Immature natural killer cell (primary cell): ENCODE measurements at regions not wholly inside any gene's neighbourhood (a gene's known extent, or its start where the extent isn't known, plus 50 kb on each side); places are given as distances from the start of the nearest gene placed in this dataset.

ENCODE experiments used
- DNase-seq, 3 donors: peaks; one replicate each; pipeline ENCODE4 v3.0.0; 2022; ENCODE audit warnings: mixed read lengths in 1 of 3
- H3K27ac Mint-ChIP-seq, 6 donors: one replicate each; pipeline ENCODE4 v1.8.0; 2020; ENCODE audit warnings: mixed read lengths in 6 of 6, mild to moderate bottlenecking in 5 of 6, inconsistent platforms in 4 of 6, moderate library complexity in 3 of 6
- H3K27me3 Mint-ChIP-seq, 3 donors: one replicate each; pipeline ENCODE4 v1.8.0; 2020 to 2021; ENCODE audit warnings: low read depth in 3 of 3, mild to moderate bottlenecking in 3 of 3, mixed read lengths in 3 of 3, moderate library complexity in 3 of 3, inconsistent platforms in 1 of 3
- H3K36me3 Mint-ChIP-seq, 3 donors: one replicate each; pipeline ENCODE4 v1.8.0; 2020; ENCODE audit warnings: mixed read lengths in 3 of 3, inconsistent platforms in 2 of 3, mild to moderate bottlenecking in 2 of 3
- H3K4me1 Mint-ChIP-seq, 2 donors: one replicate each; pipeline ENCODE4 v1.8.0; 2020; ENCODE audit warnings: inconsistent platforms in 2 of 2, mild to moderate bottlenecking in 2 of 2, mixed read lengths in 2 of 2, moderate library complexity in 1 of 2
- H3K4me3 Mint-ChIP-seq, 5 donors: one replicate each; pipeline ENCODE4 v1.8.0; 2020; ENCODE audit warnings: mild to moderate bottlenecking in 5 of 5, mixed read lengths in 5 of 5, inconsistent platforms in 3 of 5, moderate library complexity in 3 of 5
- H3K9me3 Mint-ChIP-seq, 6 donors: one replicate each; pipeline ENCODE4 v1.8.0; 2020; ENCODE audit warnings: mild to moderate bottlenecking in 6 of 6, mixed read lengths in 6 of 6, inconsistent platforms in 4 of 6, moderate library complexity in 3 of 6

DNA sequence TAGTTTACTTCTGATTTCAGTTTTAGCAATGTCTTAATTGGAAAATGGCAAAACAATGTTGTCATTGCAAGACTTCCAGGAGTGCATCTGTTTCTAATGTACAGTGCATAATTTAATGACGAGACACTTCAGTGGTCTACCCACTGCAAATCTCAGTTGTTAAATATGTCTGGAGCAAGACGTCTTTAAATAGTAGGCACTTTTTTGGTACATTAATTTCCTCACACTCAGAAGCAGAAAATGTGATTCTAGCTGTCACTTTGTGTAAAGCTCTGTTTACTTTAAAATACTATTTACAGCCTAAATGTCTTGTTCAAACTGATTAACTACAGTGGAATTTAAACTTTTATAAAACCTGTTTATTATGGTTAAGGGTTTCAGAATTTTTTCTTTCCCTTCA lies 815.5 kb downstream of the TLE1 start:
- Mint-ChIP-seq H3K9me3 (peaks cover 6 to 21% (median 9%) of the 10 kb centered on the region in 6 donors), H3K27me3 (peaks cover 0 to 2% (median 0%) of the 10 kb centered on the region in 3 donors), H3K4me3 (no peak overlapping the region), H3K4me1 (no peaks in the 10 kb centered on the region), H3K27ac (no peak overlapping the region), H3K36me3 (no peaks in the 10 kb centered on the region)
- no peak for DNase-seq

DNA sequence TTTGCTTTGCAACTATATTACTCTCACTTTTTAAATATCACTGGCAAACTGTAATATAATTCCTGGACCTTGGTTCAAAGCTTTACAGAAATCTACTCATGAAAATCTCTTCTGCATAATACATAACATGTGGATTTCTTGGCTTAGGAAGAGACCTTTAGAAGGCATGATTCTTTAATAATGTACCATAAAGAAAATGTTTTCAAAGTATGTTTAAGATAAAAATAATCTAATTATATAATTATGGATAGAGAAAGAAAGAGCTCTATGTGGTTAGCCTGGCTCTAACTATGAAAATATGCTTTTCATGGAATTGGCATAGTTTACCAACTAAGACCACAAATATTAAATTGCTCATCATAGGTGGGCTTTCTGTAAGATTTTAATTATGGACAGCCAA lies 817.8 kb downstream of the TLE1 start:
- Mint-ChIP-seq H3K9me3 (peaks cover 6 to 30% (median 15%) of the 10 kb centered on the region in 6 donors), H3K4me3 (no peak overlapping the region), H3K4me1 (no peaks in the 10 kb centered on the region), H3K36me3 (no peaks in the 10 kb centered on the region), H3K27ac (no peak overlapping the region), H3K27me3 (peaks cover 0 to 2% (median 0%) of the 10 kb centered on the region in 3 donors)
- DNase-seq = no peak

DNA sequence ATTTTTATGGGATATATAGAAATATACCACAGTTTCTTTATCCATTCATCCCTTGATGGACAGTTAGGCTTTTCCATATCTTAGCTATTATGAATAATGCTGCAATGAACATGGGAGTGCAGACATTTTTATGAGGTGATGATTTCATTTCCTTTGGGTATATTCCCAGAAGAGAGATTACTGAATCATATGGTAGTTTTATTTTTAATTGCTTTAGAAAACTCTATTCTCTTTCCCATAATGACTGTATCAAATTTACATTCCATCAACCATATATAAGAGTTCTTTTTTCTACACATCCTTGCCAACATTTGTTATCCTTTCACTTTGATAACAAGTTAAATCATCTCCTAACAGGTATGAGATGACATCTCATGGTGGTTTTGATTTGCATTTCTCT lies 821.6 kb downstream of the TLE1 start:
- H3K9me3 Mint-ChIP-seq = peaks cover 6 to 35% (median 19%) of the 10 kb centered on the region in 6 donors

DNA sequence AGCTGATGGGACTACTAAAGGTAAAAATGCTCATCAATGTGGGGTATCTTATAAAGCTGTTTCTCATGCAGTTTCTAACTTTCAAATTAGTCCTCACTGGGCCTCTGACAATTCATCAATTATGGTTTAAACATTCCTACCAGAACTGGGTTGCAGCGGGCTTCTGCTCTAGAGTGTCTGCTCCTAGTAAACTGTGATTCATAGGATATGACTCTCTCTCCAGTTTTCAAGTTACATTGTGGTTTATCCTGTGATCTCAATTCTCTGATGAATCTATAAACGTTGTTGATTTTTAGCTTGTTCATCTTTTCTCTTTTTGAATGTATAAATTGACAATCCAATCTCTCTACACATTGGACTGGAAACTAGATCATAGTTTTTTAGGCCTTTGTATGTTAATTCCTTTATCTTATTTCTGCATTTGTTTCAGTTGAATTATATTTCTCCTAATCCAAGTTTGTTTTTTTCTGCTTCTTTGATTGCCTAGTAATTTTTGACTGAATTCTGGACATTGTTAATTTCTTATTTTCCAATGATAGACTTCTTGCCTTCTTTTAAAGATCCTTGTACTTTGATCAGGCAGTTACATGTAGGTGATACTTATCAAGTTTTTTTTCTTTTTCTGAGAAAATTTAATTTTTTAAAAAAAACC lies 822.6 kb downstream of the TLE1 start:
- Mint-ChIP-seq H3K4me1 (no peaks in the 10 kb centered on the region), H3K36me3 (peaks cover 0 to 4% (median 0%) of the 10 kb centered on the region in 3 donors), H3K27me3 (peaks cover 0 to 4% (median 0%) of the 10 kb centered on the region in 3 donors), H3K27ac (no peak overlapping the region), H3K4me3 (no peak overlapping the region), H3K9me3 (peaks cover 6 to 35% (median 20%) of the 10 kb centered on the region in 6 donors)
- no peak for DNase-seq

More for the DNA sequence above, 821.6 kb downstream of the TLE1 start:
- no peaks in the 10 kb centered on the region for H3K4me1 Mint-ChIP-seq
- no peak for DNase-seq
- no peak overlapping the region for H3K4me3 Mint-ChIP-seq
- H3K27me3 Mint-ChIP-seq = peaks cover 0 to 4% (median 0%) of the 10 kb centered on the region in 3 donors
- H3K36me3 Mint-ChIP-seq = peaks cover 0 to 4% (median 0%) of the 10 kb centered on the region in 3 donors
- no peak overlapping the region for H3K27ac Mint-ChIP-seq

DNA sequence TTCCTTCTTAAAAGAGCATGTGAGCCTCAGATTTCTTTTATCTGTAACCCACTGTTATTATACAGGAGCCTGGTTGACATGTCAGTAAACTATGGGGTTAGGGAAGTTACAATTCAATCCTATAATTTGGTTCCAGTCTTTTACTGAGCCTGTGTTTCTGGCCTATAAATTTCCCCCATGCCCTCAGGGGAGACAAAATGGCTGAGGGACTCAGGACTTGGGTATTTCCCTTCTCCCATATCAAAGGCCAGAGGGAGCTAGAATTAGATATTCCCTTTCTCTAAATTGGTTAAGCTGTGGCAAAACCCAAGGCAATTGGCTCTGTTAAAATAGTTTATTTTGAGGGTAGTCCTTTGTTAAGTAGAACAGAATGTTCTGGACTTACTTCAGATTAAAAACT lies 823.2 kb downstream of the TLE1 start:
- H3K27me3 Mint-ChIP-seq = peaks cover 0 to 4% (median 0%) of the 10 kb centered on the region in 3 donors
- H3K27ac Mint-ChIP-seq = no peak overlapping the region
- H3K36me3 Mint-ChIP-seq = peaks cover 0 to 4% (median 0%) of the 10 kb centered on the region in 3 donors
- H3K4me1 Mint-ChIP-seq = no peaks in the 10 kb centered on the region
- no peak overlapping the region for H3K4me3 Mint-ChIP-seq
- H3K9me3 Mint-ChIP-seq = peaks cover 6 to 35% (median 18%) of the 10 kb centered on the region in 6 donors
- DNase-seq = no peak

DNA sequence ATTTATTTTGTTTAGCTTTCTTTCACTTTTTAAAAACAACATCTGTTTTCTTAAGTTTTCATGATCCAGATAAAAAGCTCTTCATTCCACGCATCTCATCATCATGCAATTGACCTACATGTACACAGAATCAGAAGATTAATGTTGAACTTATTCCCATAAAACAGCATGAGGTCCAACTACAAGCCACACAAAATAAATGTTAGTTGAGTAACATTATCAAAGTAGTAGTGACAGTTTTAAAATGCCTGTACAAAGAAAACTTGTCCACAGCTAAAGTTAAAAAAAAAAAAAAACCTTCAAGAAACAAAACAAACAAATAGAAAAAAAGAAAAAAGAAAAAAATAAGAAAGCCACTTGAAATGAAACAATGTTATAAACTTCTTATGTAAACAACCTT lies 846.3 kb downstream of the TLE1 start:
- Mint-ChIP-seq H3K27me3 (no peaks in the 10 kb centered on the region), H3K4me1 (no peaks in the 10 kb centered on the region), H3K27ac (no peak overlapping the region), H3K9me3 (peaks cover 4 to 48% (median 16%) of the 10 kb centered on the region in 6 donors), H3K36me3 (no peaks in the 10 kb centered on the region), H3K4me3 (no peak overlapping the region)
- no peak for DNase-seq

DNA sequence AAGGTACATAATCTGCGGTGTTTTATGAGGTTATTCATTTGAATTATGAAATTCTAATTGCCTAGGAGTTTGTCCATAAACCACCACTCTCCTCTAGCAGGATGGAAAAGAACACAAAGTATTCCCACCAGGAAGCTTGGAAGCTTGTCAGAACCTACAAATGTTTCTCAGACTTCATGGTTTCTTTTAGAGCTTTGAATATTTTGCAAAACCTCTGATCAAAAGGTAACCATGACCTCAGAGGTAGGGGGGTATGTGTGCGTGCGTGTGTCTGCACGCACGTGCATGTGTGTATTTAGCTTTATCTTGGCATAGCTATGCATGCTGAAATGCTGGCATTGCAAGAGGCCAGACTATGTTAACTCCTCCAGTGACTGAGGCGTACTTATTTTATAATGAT lies 847.0 kb downstream of the TLE1 start:
- no peak overlapping the region for H3K4me3 Mint-ChIP-seq

DNA sequence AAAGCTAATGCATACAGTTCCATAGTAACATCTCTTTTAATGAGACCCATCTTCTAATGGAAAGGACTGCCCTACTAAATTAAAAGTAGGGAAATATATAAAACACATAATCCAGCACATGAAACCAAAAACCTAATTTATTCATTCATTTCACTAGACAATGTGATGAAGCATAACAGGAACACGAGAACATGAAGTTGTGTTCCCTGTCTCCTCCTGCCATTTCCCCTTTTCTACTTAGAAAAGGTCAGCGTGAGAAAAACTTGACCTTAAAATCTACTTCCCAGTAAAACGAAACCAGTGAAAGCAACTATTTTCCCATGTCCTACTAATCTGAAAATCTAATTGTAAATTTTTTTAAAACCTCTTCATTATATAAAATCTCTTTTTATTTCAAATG lies 847.5 kb downstream of the TLE1 start:
- Mint-ChIP-seq H3K9me3 (peaks cover 4 to 40% (median 16%) of the 10 kb centered on the region in 6 donors), H3K27me3 (no peaks in the 10 kb centered on the region), H3K4me1 (no peaks in the 10 kb centered on the region), H3K4me3 (no peak overlapping the region), H3K27ac (no peak overlapping the region), H3K36me3 (no peaks in the 10 kb centered on the region)
- no peak for DNase-seq

More for the DNA sequence above, 847.0 kb downstream of the TLE1 start:
- Mint-ChIP-seq H3K4me1 (no peaks in the 10 kb centered on the region), H3K9me3 (peaks cover 4 to 43% (median 16%) of the 10 kb centered on the region in 6 donors), H3K36me3 (no peaks in the 10 kb centered on the region), H3K27me3 (no peaks in the 10 kb centered on the region), H3K27ac (no peak overlapping the region)
- no peak for DNase-seq

DNA sequence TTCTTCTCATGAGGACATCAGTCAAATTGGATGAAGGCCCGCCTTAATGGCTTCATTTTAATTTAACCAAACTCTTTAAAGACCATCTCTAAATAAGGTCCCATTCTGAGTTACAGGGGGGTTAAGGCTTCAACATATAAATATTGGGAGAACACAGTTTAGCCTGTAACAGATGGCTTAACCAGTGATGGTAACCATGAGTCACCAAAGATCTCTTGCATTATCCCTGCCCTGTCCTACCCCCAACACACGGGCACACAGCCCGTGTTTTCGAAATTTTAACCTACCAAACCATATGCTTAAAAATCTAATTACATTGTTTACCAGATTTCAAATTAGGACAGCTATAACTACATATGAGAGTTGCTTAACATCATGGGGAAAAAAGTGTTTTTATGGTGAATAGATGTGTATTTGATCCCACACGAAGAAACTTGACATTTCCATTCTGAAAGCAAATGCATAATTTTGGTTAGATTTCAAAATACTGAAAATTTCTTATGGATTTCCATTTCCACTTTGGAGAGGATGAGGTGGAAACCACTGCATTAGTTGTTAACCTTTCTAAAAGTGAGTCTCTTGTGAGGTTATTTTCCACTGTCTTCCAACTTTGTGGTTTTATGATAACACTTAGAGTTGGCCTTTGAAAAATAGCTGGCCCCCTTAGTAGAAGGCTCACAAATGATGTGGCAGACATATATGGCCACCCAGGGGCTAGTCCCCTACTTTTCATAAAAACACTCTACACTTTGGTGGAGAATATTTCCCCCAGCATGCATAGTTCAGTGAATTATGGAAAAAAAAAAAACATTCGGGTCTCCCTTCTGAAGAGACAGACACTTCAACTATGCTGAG lies 849.3 kb downstream of the TLE1 start:
- H3K4me3 Mint-ChIP-seq = no peak overlapping the region
- H3K27me3 Mint-ChIP-seq = no peaks in the 10 kb centered on the region
- no peaks in the 10 kb centered on the region for H3K4me1 Mint-ChIP-seq
- no peak overlapping the region for H3K27ac Mint-ChIP-seq
- no peak for DNase-seq
- H3K36me3 Mint-ChIP-seq = peaks cover 0 to 2% (median 0%) of the 10 kb centered on the region in 3 donors
- peaks cover 6 to 27% (median 12%) of the 10 kb centered on the region in 6 donors for H3K9me3 Mint-ChIP-seq

DNA sequence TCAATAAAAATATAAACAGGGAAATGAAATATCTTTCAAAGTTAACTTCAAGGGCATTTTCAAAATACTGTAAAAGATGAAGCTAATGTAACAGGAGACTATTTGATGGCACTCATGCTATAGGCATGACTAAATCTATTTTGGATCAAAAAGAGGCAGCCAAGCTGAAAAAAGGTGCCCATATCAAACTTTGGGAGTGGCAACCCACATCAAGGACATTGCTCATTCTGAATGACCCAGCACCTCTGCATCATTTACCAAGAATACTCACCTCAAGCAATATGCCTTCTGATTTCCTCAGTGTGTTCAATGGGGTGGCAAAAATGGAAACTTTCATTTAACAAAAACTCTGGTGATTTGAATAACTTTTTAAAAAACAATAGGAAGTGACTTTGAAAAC lies 853.3 kb downstream of the TLE1 start:
- H3K27ac Mint-ChIP-seq = no peak overlapping the region
- peaks cover 9 to 46% (median 18%) of the 10 kb centered on the region in 6 donors for H3K9me3 Mint-ChIP-seq
- peaks cover 0 to 2% (median 0%) of the 10 kb centered on the region in 3 donors for H3K27me3 Mint-ChIP-seq
- no peak for DNase-seq
- no peak overlapping the region for H3K4me3 Mint-ChIP-seq
- peaks cover 0 to 5% (median 0%) of the 10 kb centered on the region in 3 donors for H3K36me3 Mint-ChIP-seq
- H3K4me1 Mint-ChIP-seq = no peaks in the 10 kb centered on the region

DNA sequence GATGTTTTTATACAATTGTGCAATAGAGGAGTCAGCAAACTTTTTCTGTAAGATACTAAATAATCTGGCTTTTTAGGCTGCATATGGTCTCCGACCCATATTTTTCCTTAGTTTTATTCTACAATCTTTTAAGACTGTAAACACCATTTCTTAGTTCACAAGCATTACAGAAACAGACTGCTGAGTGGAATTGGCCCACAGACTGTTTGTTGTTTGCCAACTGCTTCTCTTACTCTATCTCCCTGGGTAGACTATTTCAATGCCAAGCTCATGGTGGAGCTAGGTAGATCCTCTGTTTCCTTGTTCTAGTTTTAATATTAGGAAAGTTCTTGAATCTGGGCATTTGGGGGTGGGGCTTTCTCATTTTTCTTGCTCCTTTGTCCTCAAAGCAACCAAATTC lies 857.6 kb downstream of the TLE1 start:
- H3K4me3 Mint-ChIP-seq = no peak overlapping the region

DNA sequence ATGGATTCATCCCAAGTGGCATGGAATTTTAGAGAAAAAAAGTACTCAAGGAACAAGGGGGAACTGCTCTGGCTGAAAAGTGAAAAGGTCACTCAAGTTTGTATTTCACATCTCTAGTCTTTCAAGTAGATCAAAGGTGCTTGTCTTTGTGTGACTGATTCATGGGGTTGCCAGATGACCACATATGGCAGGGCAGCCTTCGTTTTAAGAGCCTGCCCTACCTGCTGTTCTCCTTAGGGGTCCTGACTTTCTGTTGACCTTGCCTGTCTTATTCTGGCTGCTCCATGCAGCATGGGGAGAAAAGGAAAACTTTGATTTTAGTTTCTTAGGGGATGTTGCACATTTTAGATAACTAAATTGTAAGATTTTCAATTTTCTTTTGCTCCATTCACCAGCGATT lies 877.7 kb downstream of the TLE1 start:
- DNase-seq = no peak
- H3K27me3 Mint-ChIP-seq = no peaks in the 10 kb centered on the region
- no peaks in the 10 kb centered on the region for H3K36me3 Mint-ChIP-seq
- no peak overlapping the region for H3K27ac Mint-ChIP-seq
- H3K4me3 Mint-ChIP-seq = no peak overlapping the region
- H3K9me3 Mint-ChIP-seq = peaks cover 0 to 20% (median 4%) of the 10 kb centered on the region in 6 donors
- no peaks in the 10 kb centered on the region for H3K4me1 Mint-ChIP-seq

More for the DNA sequence above, 857.6 kb downstream of the TLE1 start:
- peaks cover 0 to 2% (median 0%) of the 10 kb centered on the region in 3 donors for H3K27me3 Mint-ChIP-seq
- H3K9me3 Mint-ChIP-seq = peaks cover 15 to 30% (median 21%) of the 10 kb centered on the region in 6 donors
- no peaks in the 10 kb centered on the region for H3K4me1 Mint-ChIP-seq
- peaks cover 0 to 5% (median 0%) of the 10 kb centered on the region in 3 donors for H3K36me3 Mint-ChIP-seq
- no peak for DNase-seq
- H3K27ac Mint-ChIP-seq = no peak overlapping the region

DNA sequence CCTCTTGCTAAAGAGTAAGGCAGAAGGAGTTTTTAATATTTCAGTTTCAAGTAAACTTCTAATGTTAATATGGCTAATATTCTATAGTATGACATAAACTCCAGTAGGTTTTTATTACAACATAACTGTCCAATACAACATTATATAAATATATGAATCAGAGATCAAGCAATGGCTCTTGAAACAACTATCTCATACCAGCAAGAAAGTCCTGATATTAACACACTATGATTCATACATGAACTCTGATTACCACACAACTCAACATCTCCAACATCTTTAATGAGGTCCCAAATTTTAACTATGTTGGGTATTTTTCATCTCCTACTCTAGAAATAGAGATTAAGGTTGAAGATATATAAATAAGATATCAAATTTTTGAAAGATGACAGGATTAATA lies 878.3 kb downstream of the TLE1 start:
- Mint-ChIP-seq H3K4me1 (no peaks in the 10 kb centered on the region), H3K9me3 (peaks cover 0 to 24% (median 4%) of the 10 kb centered on the region in 6 donors), H3K36me3 (no peaks in the 10 kb centered on the region), H3K27ac (no peak overlapping the region), H3K27me3 (no peaks in the 10 kb centered on the region), H3K4me3 (no peak overlapping the region)
- DNase-seq = no peak

DNA sequence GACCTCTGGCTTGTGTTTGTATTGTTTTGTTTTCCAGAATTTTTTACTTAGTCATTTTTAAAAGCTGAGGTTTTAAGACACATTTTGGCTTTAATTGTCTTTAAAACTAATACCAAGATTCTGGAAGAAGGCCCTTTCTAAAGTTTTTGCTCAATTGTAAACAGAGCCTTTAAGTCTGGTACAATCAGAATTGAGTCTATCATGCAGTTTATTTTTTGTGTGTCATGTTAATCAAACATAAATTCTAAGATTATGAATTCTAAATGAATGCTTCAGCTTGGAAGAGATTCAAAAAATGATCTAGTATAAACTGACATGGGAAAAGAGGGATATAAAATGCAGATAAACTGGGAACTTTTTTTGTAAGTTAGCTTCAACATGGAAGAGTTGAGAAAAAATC lies 882.7 kb downstream of the TLE1 start:
- H3K4me1 Mint-ChIP-seq = no peaks in the 10 kb centered on the region
- H3K36me3 Mint-ChIP-seq = no peaks in the 10 kb centered on the region

More for the DNA sequence above, 882.7 kb downstream of the TLE1 start:
- Mint-ChIP-seq H3K27me3 (no peaks in the 10 kb centered on the region), H3K27ac (no peak overlapping the region), H3K4me3 (no peak overlapping the region), H3K9me3 (peaks cover 0 to 18% (median 5%) of the 10 kb centered on the region in 6 donors)
- DNase-seq = no peak
